ENCODE measurements at regions not wholly inside any gene's neighbourhood (a gene's known extent, or its start where the extent isn't known, plus 50 kb on each side); places are given as distances from the start of the nearest gene placed in this dataset.
"Not testable (repeated sequence)": the region's sequence is repeated elsewhere in the genome, so short reads cannot be mapped to it uniquely, and the experiment has no call there.

GRCh38 chr3:94811836-94812235, 749.0 kb downstream of the NSUN3 start:
- Mint-ChIP-seq H3K4me1 (no peaks in the 10 kb centered on the region), H3K27ac (ENCODE audit: unreplicated experiment) (no peak overlapping the region), H3K27me3 (ENCODE audit: low read depth) (no peaks in the 10 kb centered on the region), H3K9me3 (no peaks in the 10 kb centered on the region), H3K4me3 (no peak overlapping the region), H3K36me3 (ENCODE audit: low read depth) (no peaks in the 10 kb centered on the region)
- no peak for TF ChIP-seq CTCF (conservative IDR thresholded peaks at IDR 0.05)
- no peak for DNase-seq (ENCODE audit: low read depth, low spot score)

GRCh38 chr3:94821241-94821640, 758.4 kb downstream of the NSUN3 start:
- Mint-ChIP-seq H3K27me3 (ENCODE audit: low read depth) (no peaks in the 10 kb centered on the region), H3K4me3 (no peak overlapping the region), H3K36me3 (ENCODE audit: low read depth) (no peaks in the 10 kb centered on the region), H3K27ac (ENCODE audit: unreplicated experiment) (no peak overlapping the region), H3K9me3 (peaks cover 3% of the 10 kb centered on the region), H3K4me1 (no peaks in the 10 kb centered on the region)
- DNase-seq (ENCODE audit: low read depth, low spot score) = no peak
- TF ChIP-seq CTCF (conservative IDR thresholded peaks at IDR 0.05) = no peak

GRCh38 chr3:94822298-94822697, 759.4 kb downstream of the NSUN3 start:
- peaks cover 3% of the 10 kb centered on the region for H3K9me3 Mint-ChIP-seq
- no peak overlapping the region for H3K27ac Mint-ChIP-seq (ENCODE audit: unreplicated experiment)
- H3K4me3 Mint-ChIP-seq = no peak overlapping the region
- peaks cover 3% of the 10 kb centered on the region for H3K36me3 Mint-ChIP-seq (ENCODE audit: low read depth)
- TF ChIP-seq CTCF (conservative IDR thresholded peaks at IDR 0.05) = no peak
- DNase-seq (ENCODE audit: low read depth, low spot score) = no peak
- H3K4me1 Mint-ChIP-seq = no peaks in the 10 kb centered on the region
- H3K27me3 Mint-ChIP-seq (ENCODE audit: low read depth) = no peaks in the 10 kb centered on the region

GRCh38 chr3:94846251-94846650, 783.4 kb downstream of the NSUN3 start:
- H3K36me3 Mint-ChIP-seq (ENCODE audit: low read depth); H3K4me1 Mint-ChIP-seq: not testable (repeated sequence)

GRCh38 chr3:94862703-94863102, 799.8 kb downstream of the NSUN3 start:
- Mint-ChIP-seq H3K36me3 (ENCODE audit: low read depth) (peaks cover 28% of the 10 kb centered on the region), H3K4me3 (no peak overlapping the region), H3K27me3 (ENCODE audit: low read depth) (no peaks in the 10 kb centered on the region), H3K4me1 (no peaks in the 10 kb centered on the region), H3K27ac (ENCODE audit: unreplicated experiment) (peak overlapping the region; percentile 22), H3K9me3 (peaks cover 34% of the 10 kb centered on the region)
- TF ChIP-seq CTCF (conservative IDR thresholded peaks at IDR 0.05) = peak; percentile 70
- peak; percentile 9 for DNase-seq (ENCODE audit: low read depth, low spot score)

More at GRCh38 chr3:94846251-94846650, 783.4 kb downstream of the NSUN3 start:
- DNase-seq (ENCODE audit: low read depth, low spot score); H3K27ac Mint-ChIP-seq (ENCODE audit: unreplicated experiment); H3K27me3 Mint-ChIP-seq (ENCODE audit: low read depth); H3K9me3 Mint-ChIP-seq; H3K4me3 Mint-ChIP-seq: not testable (repeated sequence)

- Mint-ChIP-seq H3K4me1 (no peaks in the 10 kb centered on the region), H3K27me3 (ENCODE audit: low read depth) (no peaks in the 10 kb centered on the region), H3K4me3 (no peak overlapping the region), H3K9me3 (peaks cover 17% of the 10 kb centered on the region), H3K36me3 (ENCODE audit: low read depth) (peaks cover 13% of the 10 kb centered on the region), H3K27ac (ENCODE audit: unreplicated experiment) (no peak overlapping the region)
- no peak for DNase-seq (ENCODE audit: low read depth, low spot score)
- TF ChIP-seq CTCF (conservative IDR thresholded peaks at IDR 0.05) = no peak
Observed at GRCh38 chr3:94869059-94869547, 806.2 kb downstream of the NSUN3 start.

All from neural crest cell (in vitro differentiated cells).